H7 (cell line): ENCODE measurements at regions not wholly inside any gene's neighbourhood (a gene's known extent, or its start where the extent isn't known, plus 50 kb on each side); places are given as distances from the start of the nearest gene placed in this dataset.
A peak's percentile ranks its signal among the peaks of the same experiment; 100 is the strongest.
"Not testable (repeated sequence)": the region's sequence is repeated elsewhere in the genome, so short reads cannot be mapped to it uniquely, and the experiment has no call there.

Experiments used
- DNase-seq: peaks from one replicate; pipeline ENCODE4 v3.0.0; 2012
- H3K27me3 ChIP-seq: 2 replicates; pipeline ENCODE4 v1.6.0; 2011; ENCODE audit warnings: mild to moderate bottlenecking, low read length; ENCODE audit not compliant: control insufficient read depth, insufficient read depth
- H3K36me3 ChIP-seq: replicated peaks from 2 replicates; pipeline ENCODE4 v1.5.1; 2011; ENCODE audit warnings: low read length; ENCODE audit not compliant: control insufficient read depth, insufficient read depth
- H3K4me3 ChIP-seq: 2 replicates; pipeline ENCODE4 v1.5.1; 2011; ENCODE audit warnings: low read depth, mild to moderate bottlenecking, control low read depth, low read length, moderate library complexity; ENCODE audit not compliant: insufficient read depth

DNA sequence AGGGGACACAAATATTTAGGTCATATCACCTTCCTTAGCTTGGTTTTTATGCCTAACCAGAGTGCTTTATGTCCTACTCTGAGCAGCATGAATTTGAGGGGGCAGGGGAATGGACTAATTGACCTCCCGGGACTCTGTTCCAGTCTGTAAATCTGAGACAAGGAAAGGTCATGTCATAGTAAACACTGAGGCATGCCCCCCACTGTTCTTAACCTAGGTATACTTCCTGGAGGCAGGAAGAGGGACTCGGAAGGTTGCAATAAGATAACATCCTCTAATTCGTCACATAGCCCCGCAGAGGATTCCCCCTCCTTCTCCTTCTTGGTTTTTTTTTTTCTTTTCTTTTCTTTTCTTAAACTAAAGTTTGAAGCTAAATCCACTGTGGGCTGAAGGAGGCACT, 540.3 kb upstream of the CADM1 start:
- Histone ChIP-seq H3K4me3 (no peak overlapping the region), H3K36me3 (no peaks in the 10 kb centered on the region), H3K27me3 (no peaks in the 10 kb centered on the region)
- DNase-seq: no peak

DNA sequence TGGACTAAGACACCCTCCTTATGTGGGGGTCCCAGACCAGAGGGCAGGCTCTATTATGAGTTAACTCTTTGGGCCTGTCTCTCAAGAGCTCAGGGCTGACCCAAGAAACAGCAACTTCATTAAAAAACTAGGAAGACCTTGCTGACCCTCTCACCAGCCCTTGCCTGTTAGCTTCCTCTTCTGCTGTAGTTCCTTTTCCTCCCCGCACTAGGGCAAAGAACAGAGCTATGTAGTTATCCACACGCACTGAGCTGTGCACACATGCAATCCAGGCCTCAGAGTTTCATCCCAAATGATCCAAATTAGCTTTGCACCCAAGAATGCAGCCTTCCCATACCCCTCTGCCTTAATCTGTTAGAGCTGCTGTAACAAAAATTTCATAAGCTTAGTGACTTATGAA, 539.6 kb upstream of the CADM1 start:
- Histone ChIP-seq H3K27me3 (no peaks in the 10 kb centered on the region), H3K4me3 (no peak overlapping the region), H3K36me3 (no peaks in the 10 kb centered on the region)
- no peak for DNase-seq

DNA sequence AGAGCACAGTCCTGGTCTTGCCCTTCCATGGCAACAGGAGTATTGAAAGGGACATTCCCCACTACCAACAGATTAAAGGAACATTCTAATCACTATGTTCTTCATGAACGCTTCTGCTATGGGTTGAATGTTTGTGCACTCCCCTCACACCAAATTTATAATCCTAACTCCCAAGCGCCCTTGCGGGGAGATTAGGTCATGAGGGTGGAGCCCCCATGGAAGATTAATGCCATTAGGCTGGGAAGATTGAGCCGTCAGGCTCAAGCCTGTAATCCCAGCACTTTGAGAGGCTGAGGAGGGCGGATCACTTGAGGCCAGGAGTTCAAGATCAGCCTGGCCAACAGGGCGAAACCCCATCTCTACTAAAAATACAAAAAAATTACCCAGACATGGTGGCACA, 538.8 kb upstream of the CADM1 start:
- not testable (repeated sequence) for H3K36me3 ChIP-seq, DNase-seq, H3K27me3 ChIP-seq, H3K4me3 ChIP-seq

DNA sequence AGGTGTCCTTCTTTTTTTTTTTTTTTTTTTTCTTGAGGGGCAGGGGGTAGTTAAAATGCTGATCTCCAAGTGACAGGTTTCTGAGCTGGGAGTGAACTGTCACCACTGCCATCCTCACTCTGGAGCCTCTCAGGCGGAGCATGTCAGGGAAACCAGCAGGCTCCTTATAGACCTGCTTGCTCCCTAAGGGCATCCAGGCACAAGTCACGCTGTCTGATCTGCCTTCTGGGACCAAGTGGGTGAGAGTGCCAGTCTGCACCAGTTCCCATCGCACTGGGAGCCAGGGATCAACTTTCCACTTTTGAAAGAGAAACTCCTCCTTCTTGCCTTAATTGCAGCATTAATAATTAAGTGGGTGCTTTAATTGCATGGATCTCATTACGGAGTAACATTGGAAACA, 537.9 kb upstream of the CADM1 start:
- DNase-seq: no peak
- Histone ChIP-seq H3K27me3 (no peaks in the 10 kb centered on the region), H3K36me3 (no peaks in the 10 kb centered on the region), H3K4me3 (no peak overlapping the region)

DNA sequence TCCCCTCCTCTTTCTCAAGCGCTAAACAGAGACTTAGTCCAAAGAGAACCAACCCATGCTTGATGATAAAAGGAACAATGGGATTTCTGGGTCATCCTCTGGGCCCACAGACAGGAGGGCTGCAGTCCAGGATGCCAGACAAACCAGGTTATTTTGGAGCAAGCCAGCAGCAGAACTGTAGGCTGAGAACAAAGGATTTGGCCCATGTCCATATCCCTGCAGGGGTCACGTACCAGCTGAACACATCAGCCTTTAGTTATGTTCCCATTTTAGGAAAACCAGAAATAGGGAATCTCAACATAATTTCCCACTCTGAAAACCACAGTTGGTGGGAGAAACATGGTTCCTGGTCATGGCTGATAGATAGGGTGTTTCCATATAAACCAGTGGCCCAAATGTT, 533.6 kb upstream of the CADM1 start:
- H3K4me3 ChIP-seq: no peak overlapping the region
- DNase-seq: no peak

DNA sequence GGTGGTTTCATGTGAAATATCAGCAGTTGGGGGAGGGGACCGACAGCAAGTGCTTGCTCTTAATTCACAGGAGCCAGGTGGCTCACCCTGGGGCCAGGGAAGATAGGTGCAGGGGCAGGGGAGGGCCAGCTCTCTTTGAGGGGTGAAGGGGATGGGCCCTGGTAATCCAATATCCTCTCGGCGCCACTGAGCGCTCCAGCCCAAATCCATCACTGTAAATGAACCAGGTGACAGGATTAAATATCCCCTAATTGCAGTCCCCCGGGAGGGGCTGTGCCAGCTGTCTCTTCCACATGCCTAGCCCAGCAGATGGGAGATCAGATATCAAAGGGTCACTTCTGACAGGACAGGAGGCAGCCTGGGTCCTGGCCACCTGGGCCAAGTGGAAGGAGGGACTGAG, 531.8 kb upstream of the CADM1 start:
- DNase-seq: no peak

More for the DNA sequence above, 533.6 kb upstream of the CADM1 start:
- Histone ChIP-seq H3K36me3 (no peaks in the 10 kb centered on the region), H3K27me3 (no peaks in the 10 kb centered on the region)

DNA sequence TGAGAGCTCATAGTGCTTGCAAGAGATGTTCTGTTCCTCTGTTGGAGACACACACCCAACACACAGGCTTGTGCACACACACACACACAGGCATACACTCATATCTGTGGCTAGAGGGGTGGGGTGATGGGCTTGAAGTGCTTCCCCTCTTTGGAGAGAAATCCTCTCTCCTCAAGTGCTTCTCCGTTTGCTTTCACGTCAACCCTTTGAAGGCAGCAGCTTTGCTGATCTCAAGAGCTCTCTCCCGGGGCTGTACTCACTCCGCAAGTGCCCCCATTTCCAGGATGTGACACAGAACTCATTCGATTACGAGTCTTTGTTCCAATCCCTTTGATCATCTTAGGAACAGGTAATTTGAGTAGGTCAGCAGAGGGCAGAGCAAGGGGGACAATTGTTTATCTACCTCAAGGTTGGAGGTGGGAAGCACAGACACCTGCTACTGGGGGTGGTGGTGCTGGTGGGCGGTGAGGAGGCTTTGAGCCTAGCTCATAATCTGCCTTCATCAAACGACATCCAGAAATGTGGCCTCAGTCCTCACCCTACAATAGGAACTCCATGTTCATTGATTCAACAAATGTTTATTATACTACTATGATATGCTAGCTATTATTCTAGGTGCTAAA, 529.8 kb upstream of the CADM1 start:
- DNase-seq: no peak
- Histone ChIP-seq H3K27me3 (no peaks in the 10 kb centered on the region), H3K36me3 (no peaks in the 10 kb centered on the region), H3K4me3 (no peak overlapping the region)

More for the DNA sequence above, 531.8 kb upstream of the CADM1 start:
- no peak overlapping the region for H3K4me3 ChIP-seq
- no peaks in the 10 kb centered on the region for H3K27me3 ChIP-seq
- no peaks in the 10 kb centered on the region for H3K36me3 ChIP-seq

DNA sequence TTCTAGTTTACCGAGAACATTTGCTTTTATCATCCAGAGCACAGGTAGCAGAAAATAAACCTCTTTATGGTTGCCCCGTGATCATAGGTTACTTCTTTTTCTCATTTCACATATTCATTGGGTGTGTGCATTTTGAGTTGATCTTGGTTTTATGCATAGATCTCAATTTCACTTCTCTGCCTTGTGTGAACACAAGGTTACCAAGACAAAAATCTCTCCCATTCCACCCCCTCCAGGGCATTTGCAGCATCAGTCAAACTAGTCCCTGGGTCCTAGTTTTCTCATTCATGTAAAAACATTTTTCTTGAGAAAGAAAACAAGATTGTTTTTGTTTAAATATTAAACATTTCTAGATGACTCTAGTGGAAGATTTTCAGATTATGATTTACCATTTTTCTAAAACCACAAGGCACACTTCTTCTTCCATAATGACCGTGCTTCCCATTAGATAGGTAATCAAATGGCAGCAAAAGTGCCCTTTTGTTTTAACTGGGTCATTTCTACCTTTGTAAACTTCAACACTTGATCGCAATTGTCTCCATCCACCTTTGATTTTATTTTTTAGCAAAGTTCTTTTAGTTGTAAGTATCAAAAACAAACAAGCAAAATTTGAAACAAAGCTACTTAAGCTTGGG, 526.6 kb upstream of the CADM1 start:
- no peaks in the 10 kb centered on the region for H3K27me3 ChIP-seq
- H3K4me3 ChIP-seq: no peak overlapping the region
- DNase-seq: no peak
- H3K36me3 ChIP-seq: no peaks in the 10 kb centered on the region

DNA sequence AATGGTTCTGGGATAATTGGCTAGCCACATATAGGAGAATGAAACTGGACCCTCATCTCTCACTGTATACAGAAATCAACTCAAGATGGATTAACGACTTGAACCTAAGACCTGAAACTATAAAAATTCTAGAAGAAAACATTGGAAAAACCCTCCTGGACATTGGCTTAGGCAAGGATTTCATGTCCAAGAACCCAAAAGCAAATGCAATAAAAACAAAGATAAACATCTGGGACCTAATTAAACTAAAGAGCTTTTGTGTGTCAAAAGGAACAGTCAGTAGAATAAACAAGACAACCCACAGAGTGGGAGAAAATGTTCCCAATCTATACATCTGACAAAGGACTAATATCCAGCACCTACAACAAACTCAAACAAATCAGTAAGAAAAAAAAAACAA, 524.3 kb upstream of the CADM1 start:
- not testable (repeated sequence) for H3K27me3 ChIP-seq, H3K4me3 ChIP-seq, DNase-seq, H3K36me3 ChIP-seq

DNA sequence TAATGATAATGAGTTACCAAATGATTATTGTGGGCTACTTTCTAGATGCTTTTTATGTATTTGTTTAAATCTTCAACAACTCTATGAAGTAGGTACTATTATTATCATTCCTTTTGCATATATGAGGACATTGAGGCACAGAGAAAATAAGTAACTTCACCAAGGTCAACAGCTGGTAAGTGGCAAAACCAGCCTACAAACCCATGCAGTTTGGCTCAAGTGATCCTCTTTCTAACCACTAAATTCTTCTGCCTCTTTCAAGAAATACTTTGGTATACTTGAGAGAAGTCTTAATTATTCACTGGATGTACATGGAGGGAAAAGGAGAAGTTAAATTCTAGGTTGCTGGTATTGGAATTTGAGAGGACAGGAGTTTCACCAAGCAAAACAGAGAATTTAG, 495.2 kb upstream of the CADM1 start:
- no peak overlapping the region for H3K4me3 ChIP-seq
- DNase-seq: no peak
- no peaks in the 10 kb centered on the region for H3K36me3 ChIP-seq
- H3K27me3 ChIP-seq: no peaks in the 10 kb centered on the region

DNA sequence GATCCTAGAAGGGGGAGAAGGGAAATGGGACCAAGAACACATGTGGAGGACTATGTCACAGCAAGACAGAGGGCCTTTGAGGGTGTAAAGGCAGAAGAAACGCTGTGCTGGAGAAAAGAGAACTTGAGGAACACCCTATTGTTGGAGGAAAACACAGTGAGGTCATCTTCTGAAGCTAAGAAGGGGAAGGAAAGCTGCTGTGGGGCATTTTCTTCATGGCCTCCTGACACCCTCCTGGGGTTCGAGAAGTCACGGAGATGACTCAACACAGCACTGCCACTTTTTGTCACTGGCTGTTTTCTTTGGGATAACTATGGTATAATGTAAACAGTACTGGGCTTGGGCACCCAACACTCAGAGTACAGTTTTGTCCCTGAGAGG, 492.6 kb upstream of the CADM1 start:
- no peak for DNase-seq
- Histone ChIP-seq H3K4me3 (no peak overlapping the region), H3K27me3 (no peaks in the 10 kb centered on the region), H3K36me3 (no peaks in the 10 kb centered on the region)

DNA sequence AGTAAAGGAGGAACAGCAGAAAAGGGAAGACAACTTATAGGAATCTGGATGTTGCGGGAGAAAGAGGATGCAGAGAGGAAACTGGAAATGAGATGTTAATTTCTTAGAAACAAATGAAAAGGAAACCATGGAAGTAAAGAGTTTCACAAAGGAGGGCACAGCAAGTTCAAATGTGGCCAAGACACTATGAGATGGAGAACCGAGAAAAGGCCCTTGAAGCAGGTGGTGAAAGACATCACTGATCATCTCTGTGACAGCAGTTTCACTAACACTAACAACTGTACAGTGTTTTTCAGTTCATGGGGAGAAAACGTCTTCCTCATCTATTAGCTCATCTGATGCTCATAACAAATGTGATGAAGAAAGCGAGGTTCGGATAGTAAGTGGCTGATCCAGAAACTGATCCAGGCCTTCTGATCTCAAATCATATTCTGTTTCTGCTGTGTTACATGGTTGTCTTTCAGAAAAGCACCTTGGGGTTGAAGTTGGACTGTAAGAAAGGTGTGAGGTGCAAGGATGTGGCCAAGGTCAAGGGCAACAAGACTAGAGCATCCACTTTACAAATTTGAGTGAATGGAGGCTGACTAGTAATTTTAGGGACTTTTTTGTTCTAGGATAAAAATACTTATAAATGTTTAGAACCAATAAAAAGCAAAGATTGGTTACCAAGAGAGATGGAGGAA, 492.1 kb upstream of the CADM1 start:
- no peak overlapping the region for H3K4me3 ChIP-seq
- no peaks in the 10 kb centered on the region for H3K27me3 ChIP-seq
- no peak for DNase-seq
- H3K36me3 ChIP-seq: no peaks in the 10 kb centered on the region

DNA sequence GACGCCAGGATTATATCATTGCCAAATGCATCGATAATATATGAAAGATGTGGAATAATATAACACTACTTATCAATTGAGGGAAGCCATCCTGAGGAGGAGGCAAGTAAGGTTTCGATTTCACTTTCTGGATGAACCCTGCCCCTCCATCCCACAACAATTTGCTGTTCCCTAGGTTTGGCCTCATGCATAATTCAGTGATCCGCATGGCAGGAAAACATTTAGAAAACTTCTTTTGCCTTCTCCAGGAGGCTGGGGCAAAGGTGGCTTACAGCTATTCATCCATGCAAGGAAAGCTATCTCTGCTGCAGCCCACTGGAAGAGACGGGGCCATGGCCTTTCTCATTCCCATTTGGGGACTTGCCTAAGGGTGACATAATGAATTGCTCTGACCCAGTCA, 489.4 kb upstream of the CADM1 start:
- DNase-seq: no peak
- no peaks in the 10 kb centered on the region for H3K27me3 ChIP-seq
- no peaks in the 10 kb centered on the region for H3K36me3 ChIP-seq
- no peak overlapping the region for H3K4me3 ChIP-seq

DNA sequence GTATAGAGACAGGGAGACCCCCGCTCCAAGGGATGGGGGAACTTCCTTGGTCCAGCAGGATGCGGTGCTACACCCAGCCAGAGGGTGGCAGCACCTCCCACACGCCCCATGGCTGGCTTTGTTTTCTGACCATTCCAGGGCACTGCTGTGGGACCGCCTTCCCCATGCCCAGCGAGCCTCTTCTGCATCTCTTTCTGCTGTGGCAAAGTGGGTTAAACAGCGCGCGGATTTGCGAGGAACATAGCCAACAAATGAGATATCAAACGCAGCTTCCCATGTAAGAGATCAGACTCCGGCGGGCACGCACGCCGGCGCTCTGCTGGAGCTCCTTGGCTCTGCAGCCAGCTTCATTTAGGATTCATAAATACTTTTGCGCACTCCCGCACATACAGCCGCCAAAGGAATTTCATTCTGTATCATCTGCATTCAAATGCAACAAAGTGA, 485.8 kb upstream of the CADM1 start:
- H3K4me3 ChIP-seq: no peak overlapping the region
- H3K27me3 ChIP-seq: no peaks in the 10 kb centered on the region
- DNase-seq: peak; percentile 86
- no peaks in the 10 kb centered on the region for H3K36me3 ChIP-seq

DNA sequence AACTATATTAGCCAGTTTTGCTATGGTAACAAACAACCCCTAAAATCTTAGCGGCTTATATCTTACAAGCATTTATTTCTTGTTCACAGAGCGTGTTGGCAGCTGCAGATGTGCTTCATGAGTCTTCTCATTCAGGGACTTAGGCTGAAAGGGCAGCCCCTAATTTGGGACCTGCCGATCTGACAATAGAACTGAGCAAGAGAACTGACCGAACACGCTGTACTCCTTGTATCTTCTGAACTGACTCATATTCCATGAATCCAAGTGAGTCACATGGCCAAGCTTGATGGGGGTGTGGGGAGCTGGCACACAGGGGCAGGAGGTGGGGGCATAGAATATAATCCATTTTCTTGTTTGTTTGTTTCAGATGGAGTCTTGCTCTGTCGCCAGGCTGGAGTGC, 481.7 kb upstream of the CADM1 start:
- Histone ChIP-seq H3K4me3 (no peak overlapping the region), H3K36me3 (no peaks in the 10 kb centered on the region)
- no peak for DNase-seq

More for the DNA sequence above, 481.7 kb upstream of the CADM1 start:
- H3K27me3 ChIP-seq: no peaks in the 10 kb centered on the region; the same call in 1 of the 2 replicates
